Body of pancreas (tissue), 4 donors: ENCODE measurements at regions not wholly inside any gene's neighbourhood (a gene's known extent, or its start where the extent isn't known, plus 50 kb on each side); places are given as distances from the start of the nearest gene placed in this dataset.
A peak's percentile ranks its signal among the peaks of the same experiment; 100 is the strongest.

Experiments
- ATAC-seq: fragments of 150-250 bp; one replicate; pipeline ENCODE4 v1.9.1; 2016
- DNase-seq, 4 donors: peaks; one replicate each; pipeline ENCODE4 v3.0.0-alpha.2; 2019
- H3K27ac ChIP-seq, 4 donors: fragments of 200-600 bp; sonication (generic); 1 replicate in 3 of 4; 2 replicates in 1 of 4; pipeline versions ENCODE4 v1.5.1 to v1.6.1; 2016 to 2019; ENCODE audit warnings: mild to moderate bottlenecking in 1 of 4, mixed read lengths in 1 of 4, moderate library complexity in 1 of 4
- H3K27me3 ChIP-seq, 2 donors: fragments of 200-600 bp; sonication (generic); one replicate each; pipeline ENCODE4 v1.6.0; 2016; ENCODE audit warnings: mild to moderate bottlenecking in 1 of 2
- H3K36me3 ChIP-seq, 2 donors: fragments of 200-600 bp; sonication (generic); replicated peaks in 1 of 2; 2 replicates each; pipeline ENCODE4 v1.5.1; 2016; ENCODE audit warnings: low read depth in 2 of 2; ENCODE audit not compliant: insufficient read depth in 1 of 2
- H3K4me1 ChIP-seq: fragments of 200-600 bp; sonication (generic); one replicate; pipeline ENCODE4 v1.6.0; 2016
- H3K4me3 ChIP-seq, 2 donors: fragments of 200-600 bp; sonication (generic); 1 replicate in 1 of 2; 2 replicates in 1 of 2; pipeline ENCODE4 v1.5.1; 2016 to 2019
- H3K9me3 ChIP-seq, 3 donors: fragments of 200-600 bp; sonication (generic); 1 replicate in 2 of 3; 2 replicates in 1 of 3; pipeline ENCODE4 v1.5.1; 2016
- CTCF ChIP-seq, 7 experiments: fragments of 450-650 bp in 4 of 7; fragments of 200-600 bp in 3 of 7; sonication (generic) in 3 of 7; IDR thresholded peaks; one replicate each; pipeline ENCODE4 v1.5.1; 2016 to 2019; ENCODE audit warnings: antibody characterized with exemption in 7 of 7
- POLR2A ChIP-seq, 3 donors: fragments of 450-650 bp; IDR thresholded peaks; one replicate each; pipeline ENCODE4 v1.6.1; 2016; ENCODE audit warnings: antibody characterized with exemption in 3 of 3, mild to moderate bottlenecking in 2 of 3
- WGBS, 2 donors: methylation state at CpG; one replicate each; pipeline ENCODE4 v1.1.5; 2017; 5-methylcytosine and 5-hydroxymethylcytosine counted together
- intact Hi-C: fragments of 100-400 bp; cut with DNase I; formaldehyde crosslinking; loops from one replicate; pipeline ENCODE4 v1.15.1; 2023

DNA sequence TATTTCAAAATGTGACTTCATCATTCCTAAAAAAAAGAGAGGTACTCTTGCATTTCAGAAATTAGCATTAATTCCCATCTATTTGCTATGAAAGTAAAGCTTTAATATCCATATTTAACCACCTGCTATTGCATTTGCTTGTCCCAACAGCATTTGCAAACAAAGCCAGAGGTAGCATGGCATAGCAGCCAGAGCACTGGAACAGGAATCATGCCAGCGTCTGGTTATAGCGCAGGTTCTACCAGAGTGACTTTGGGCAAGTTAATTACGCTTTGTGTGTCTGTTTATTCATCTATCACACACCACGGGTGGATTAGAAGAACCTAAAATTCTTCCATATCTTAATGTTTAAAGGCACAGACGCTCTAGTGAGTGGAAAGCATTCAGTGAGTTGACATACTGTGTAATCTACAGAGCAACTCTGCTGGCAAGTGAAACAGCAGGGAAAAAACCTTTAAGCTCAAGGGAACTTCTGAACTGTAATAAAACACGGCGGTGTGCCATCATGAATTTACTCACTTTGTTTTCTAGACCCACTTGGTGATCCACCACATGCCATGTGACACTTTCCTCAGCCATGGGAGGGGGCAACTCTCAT is 76.6 kb upstream of the QRFPR start:
- ATAC-seq = peak; percentile 35
- no peaks in the 10 kb centered on the region for H3K27me3 ChIP-seq

GRCh38 chr4:121455285-121455684 is 74.5 kb upstream of the QRFPR start:
- intact Hi-C loops = no loop called here
- H3K9me3 ChIP-seq = no peaks in the 10 kb centered on the region
- H3K36me3 ChIP-seq = no peaks in the 10 kb centered on the region
- no peak overlapping the region for H3K4me3 ChIP-seq
- no peak for TF ChIP-seq POLR2A (IDR thresholded peaks at IDR 0.05)
- TF ChIP-seq CTCF (IDR thresholded peaks at IDR 0.05) = no peak
- H3K27me3 ChIP-seq = no peaks in the 10 kb centered on the region
- DNase-seq (no peak), ATAC-seq (no peak)
- WGBS, 2 donors = 72 to 74% methylated on average over 3 of the region's 3 CpGs
- H3K27ac ChIP-seq = no peak overlapping the region
- H3K4me1 ChIP-seq = no peaks in the 10 kb centered on the region

More for the DNA sequence above, 76.6 kb upstream of the QRFPR start:
- WGBS, 2 donors = 20 to 37% methylated on average over 7 of the region's 7 CpGs
- DNase-seq = peak in 3 of 4 donors; percentile 13 to 31 (median 29)
- TF ChIP-seq POLR2A (IDR thresholded peaks at IDR 0.05) (no peak), CTCF (IDR thresholded peaks at IDR 0.05) (no peak)
- intact Hi-C loops = no loop called here
- H3K4me3 ChIP-seq = no peak overlapping the region
- no peak overlapping the region for H3K27ac ChIP-seq
- no peaks in the 10 kb centered on the region for H3K4me1 ChIP-seq
- H3K36me3 ChIP-seq = no peaks in the 10 kb centered on the region
- H3K9me3 ChIP-seq = no peaks in the 10 kb centered on the region

DNA sequence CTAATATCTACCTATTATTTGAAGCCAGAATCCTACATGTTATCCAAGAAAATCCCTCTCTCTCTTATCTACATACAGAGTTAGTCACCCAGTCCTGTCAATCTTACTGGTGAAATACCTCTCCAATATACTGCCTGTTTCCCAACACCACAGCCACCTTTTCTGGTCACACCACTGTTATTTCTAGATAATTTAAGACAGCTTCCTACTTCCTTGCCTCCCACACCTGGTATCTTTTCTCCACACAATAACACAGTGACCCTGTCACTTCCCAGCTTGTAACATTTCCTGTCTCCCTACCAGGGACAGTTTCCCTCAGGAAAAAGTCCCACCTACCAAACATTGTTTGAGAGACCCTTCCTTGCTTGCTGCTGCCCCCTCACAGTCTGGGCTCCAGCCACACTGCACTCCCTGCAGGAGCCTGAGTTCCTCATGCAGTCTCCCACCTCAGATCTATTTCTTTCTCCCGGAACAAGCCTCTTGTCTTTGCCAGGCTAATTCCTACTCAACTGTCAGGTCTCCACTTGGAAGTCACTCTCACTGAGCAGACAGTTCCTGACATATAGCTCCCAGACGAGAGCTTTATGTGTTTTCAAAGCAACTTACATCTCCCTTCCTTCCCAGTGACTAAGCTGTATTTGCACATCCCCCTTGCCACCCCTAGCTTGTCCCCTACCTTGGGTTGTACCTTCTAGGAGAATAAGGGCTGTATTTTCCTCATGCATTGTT is 73.6 kb upstream of the QRFPR start:
- no peak overlapping the region for H3K4me3 ChIP-seq
- H3K27me3 ChIP-seq = no peaks in the 10 kb centered on the region
- 33 to 47% methylated on average over 2 of the region's 2 CpGs for WGBS, 2 donors

GRCh38 chr4:121451310-121451709 is 70.5 kb upstream of the QRFPR start:
- WGBS, 2 donors = 85 to 100% methylated on average over 1 of the region's 1 CpG
- no peak overlapping the region for H3K27ac ChIP-seq
- ATAC-seq (no peak), DNase-seq (no peak)
- no peaks in the 10 kb centered on the region for H3K9me3 ChIP-seq
- intact Hi-C loops = no loop called here
- H3K4me3 ChIP-seq = no peak overlapping the region
- no peaks in the 10 kb centered on the region for H3K36me3 ChIP-seq
- TF ChIP-seq CTCF (IDR thresholded peaks at IDR 0.05) (no peak), POLR2A (IDR thresholded peaks at IDR 0.05) (no peak)
- no peaks in the 10 kb centered on the region for H3K27me3 ChIP-seq
- H3K4me1 ChIP-seq = peaks cover 8% of the 10 kb centered on the region

More for the DNA sequence above, 73.6 kb upstream of the QRFPR start:
- no peak for ATAC-seq
- no peaks in the 10 kb centered on the region for H3K4me1 ChIP-seq
- no peak for TF ChIP-seq CTCF (IDR thresholded peaks at IDR 0.05)
- TF ChIP-seq POLR2A (IDR thresholded peaks at IDR 0.05) = no peak
- intact Hi-C loops = no loop called here
- H3K36me3 ChIP-seq = no peaks in the 10 kb centered on the region
- DNase-seq = no peak
- no peak overlapping the region for H3K27ac ChIP-seq
- H3K9me3 ChIP-seq = no peaks in the 10 kb centered on the region

DNA sequence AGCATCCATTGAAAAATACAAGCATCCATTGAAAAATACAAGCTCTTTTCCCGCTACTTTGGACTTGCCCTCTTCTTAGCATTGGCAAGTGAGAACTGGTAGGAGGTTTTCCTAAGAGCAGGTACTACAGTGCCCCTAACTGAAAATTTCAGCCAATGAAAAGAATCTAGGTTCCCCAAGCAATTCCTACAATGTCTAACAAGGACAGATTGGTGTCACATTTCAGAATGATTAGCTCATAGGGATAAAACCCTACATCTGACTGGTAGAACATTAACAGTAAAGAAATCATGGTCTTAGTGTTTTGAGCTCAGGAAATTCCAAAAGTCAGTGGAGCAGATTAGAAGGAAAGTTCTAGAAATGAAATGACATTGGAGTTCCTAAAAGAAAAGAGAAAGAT is 68.6 kb upstream of the QRFPR start:
- WGBS, 2 donors = 87 to 92% methylated on average over 1 of the region's 1 CpG
- intact Hi-C loops = no loop called here
- TF ChIP-seq POLR2A (IDR thresholded peaks at IDR 0.05) (no peak), CTCF (IDR thresholded peaks at IDR 0.05) (no peak)
- Histone ChIP-seq H3K27me3 (no peaks in the 10 kb centered on the region), H3K9me3 (no peaks in the 10 kb centered on the region), H3K4me1 (peaks cover 8% of the 10 kb centered on the region), H3K27ac (no peak overlapping the region), H3K36me3 (no peaks in the 10 kb centered on the region), H3K4me3 (no peak overlapping the region)
- ATAC-seq = no peak
- no peak for DNase-seq
